ENCODE measurements at regions not wholly inside any gene's neighbourhood (a gene's known extent, or its start where the extent isn't known, plus 50 kb on each side); places are given as distances from the start of the nearest gene placed in this dataset.

DNA sequence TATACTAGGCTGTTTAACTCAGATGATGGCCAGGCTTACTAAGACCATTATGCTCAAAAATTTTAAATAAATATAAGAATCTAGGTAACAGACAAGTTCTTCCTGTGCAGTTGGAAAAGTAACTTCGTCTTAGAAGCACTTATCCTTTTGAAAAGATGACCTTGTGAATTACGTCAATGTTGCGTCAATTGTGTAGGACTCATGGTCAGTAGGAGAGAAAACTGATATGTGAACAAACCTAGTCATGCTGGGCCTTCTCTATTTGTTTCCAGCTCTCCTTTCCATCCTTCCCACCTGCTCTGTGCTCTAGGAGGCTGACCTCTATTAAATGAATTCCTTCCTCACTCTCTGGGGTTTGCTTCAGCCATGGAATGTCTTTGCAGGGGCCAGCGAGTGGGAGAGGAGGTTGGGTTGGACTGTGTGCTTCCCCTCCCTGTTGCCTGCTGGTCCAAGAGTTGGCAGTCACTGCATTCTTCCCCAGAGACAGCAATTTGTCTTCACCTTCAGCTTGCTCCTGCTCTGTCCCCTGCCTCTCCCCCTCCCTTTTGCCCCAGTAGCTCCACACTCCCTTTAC, 128.0 kb upstream of the TNFAIP3 start:
- TF ChIP-seq, protein P1, sequence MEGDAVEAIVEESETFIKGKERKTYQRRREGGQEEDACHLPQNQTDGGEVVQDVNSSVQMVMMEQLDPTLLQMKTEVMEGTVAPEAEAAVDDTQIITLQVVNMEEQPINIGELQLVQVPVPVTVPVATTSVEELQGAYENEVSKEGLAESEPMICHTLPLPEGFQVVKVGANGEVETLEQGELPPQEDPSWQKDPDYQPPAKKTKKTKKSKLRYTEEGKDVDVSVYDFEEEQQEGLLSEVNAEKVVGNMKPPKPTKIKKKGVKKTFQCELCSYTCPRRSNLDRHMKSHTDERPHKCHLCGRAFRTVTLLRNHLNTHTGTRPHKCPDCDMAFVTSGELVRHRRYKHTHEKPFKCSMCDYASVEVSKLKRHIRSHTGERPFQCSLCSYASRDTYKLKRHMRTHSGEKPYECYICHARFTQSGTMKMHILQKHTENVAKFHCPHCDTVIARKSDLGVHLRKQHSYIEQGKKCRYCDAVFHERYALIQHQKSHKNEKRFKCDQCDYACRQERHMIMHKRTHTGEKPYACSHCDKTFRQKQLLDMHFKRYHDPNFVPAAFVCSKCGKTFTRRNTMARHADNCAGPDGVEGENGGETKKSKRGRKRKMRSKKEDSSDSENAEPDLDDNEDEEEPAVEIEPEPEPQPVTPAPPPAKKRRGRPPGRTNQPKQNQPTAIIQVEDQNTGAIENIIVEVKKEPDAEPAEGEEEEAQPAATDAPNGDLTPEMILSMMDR (conservative IDR thresholded peaks at IDR 0.05; ENCODE audit: low read depth, low read length): no peak
- TF ChIP-seq POLR2A (IDR thresholded peaks at IDR 0.05; ENCODE audit: low read depth, low read length) (no peak), MAZ (IDR thresholded peaks at IDR 0.05; ENCODE audit: borderline replicate concordance, low read depth, low read length) (no peak), CEBPB (IDR thresholded peaks at IDR 0.05; ENCODE audit: low read depth, low read length) (no peak), MXI1 (IDR thresholded peaks at IDR 0.05; ENCODE audit: borderline replicate concordance, low read depth, low read length) (no peak), RFX5 (IDR thresholded peaks at IDR 0.05; ENCODE audit: low read depth, low read length) (no peak), BHLHE40 (IDR thresholded peaks at IDR 0.05; ENCODE audit: low read depth, low read length) (no peak), CHD1 (IDR thresholded peaks at IDR 0.05; ENCODE audit: low read depth, low read length) (no peak), FOS (IDR thresholded peaks at IDR 0.05; ENCODE audit: low read depth, low read length) (no peak)
